ENCODE measurements at regions not wholly inside any gene's neighbourhood (a gene's known extent, or its start where the extent isn't known, plus 50 kb on each side); places are given as distances from the start of the nearest gene placed in this dataset.

- no peak for TF ChIP-seq CTCF (IDR thresholded peaks at IDR 0.05)
- no peak for TF ChIP-seq POLR2A (IDR thresholded peaks at IDR 0.05)
Measured at GRCh38 chr10:78996792-78997129, 72.0 kb upstream of the ZMIZ1 start.

Measured in testis (tissue), 2 donors.